Heart right ventricle (tissue), 16 donors: ENCODE measurements at regions not wholly inside any gene's neighbourhood (a gene's known extent, or its start where the extent isn't known, plus 50 kb on each side); places are given as distances from the start of the nearest gene placed in this dataset.

Experiments
- ATAC-seq, 8 donors: fragments of 200-7000 bp; cut with Tn5 transposase; one replicate each; pipeline ENCODE4 v1.9.1; 2020; ENCODE audit warnings: mild to moderate bottlenecking in 8 of 8, moderate library complexity in 8 of 8, moderate number of reproducible peaks in 1 of 8
- DNase-seq, 2 donors: peaks; one replicate each; pipeline ENCODE4 v3.0.0-alpha.2; 2020
- H3K27ac ChIP-seq, 10 donors: fragments of 200-600 bp; sonication (generic) in 2 of 10; one replicate each; pipeline versions ENCODE4 v1.5.0 to v1.8.0; 2020 to 2022; ENCODE audit warnings: mild to moderate bottlenecking in 3 of 10
- H3K27me3 ChIP-seq, 7 donors: fragments of 200-600 bp; one replicate each; pipeline ENCODE4 v1.8.0; 2021 to 2022; ENCODE audit warnings: mild to moderate bottlenecking in 2 of 7
- H3K36me3 ChIP-seq, 9 donors: fragments of 200-600 bp; sonication (generic) in 1 of 9; one replicate each; pipeline versions ENCODE4 v1.5.0 to v1.8.0; 2020 to 2022; ENCODE audit warnings: mild to moderate bottlenecking in 2 of 9
- H3K4me1 ChIP-seq, 9 donors: fragments of 200-600 bp; sonication (generic) in 1 of 9; one replicate each; pipeline versions ENCODE4 v1.5.0 to v1.8.0; 2020 to 2022; ENCODE audit warnings: mild to moderate bottlenecking in 4 of 9
- H3K4me3 ChIP-seq, 10 donors: fragments of 200-600 bp; sonication (generic) in 2 of 10; one replicate each; pipeline versions ENCODE4 v1.5.0 to v1.8.0; 2020 to 2022; ENCODE audit warnings: mild to moderate bottlenecking in 7 of 10, moderate library complexity in 2 of 10
- H3K9me3 ChIP-seq, 11 donors: fragments of 200-600 bp in 10 of 11; sonication (generic) in 2 of 11; one replicate each; pipeline versions ENCODE4 v1.5.0 to v1.8.0; 2013 to 2022; ENCODE audit warnings: mild to moderate bottlenecking in 2 of 11, control low read depth in 1 of 11, moderate library complexity in 1 of 11
- WGBS, 2 donors: extraction: QIAGEN DNeasy Blood & Tissue Kit; methylation state at CpG; one replicate each; pipeline ENCODE4 v1.1.7; 2013; ENCODE audit warnings: inconsistent platforms in 1 of 2; 5-methylcytosine and 5-hydroxymethylcytosine counted together
- intact Hi-C, 10 donors: fragments of 100-400 bp; cut with DNase I; formaldehyde crosslinking; loops; one replicate each; pipeline versions ENCODE4 v1.11.1 to v1.14.2; 2022
- TF ChIP-seq, protein P1 (sequence below), 9 donors: fragments of 200-600 bp; sonication (generic) in 2 of 9; IDR thresholded peaks; one replicate each; pipeline versions ENCODE4 v1.5.0 to v1.8.0; 2021 to 2022; ENCODE audit warnings: antibody characterized with exemption in 9 of 9, mild to moderate bottlenecking in 5 of 9, moderate library complexity in 1 of 9
- donor health status: Arrhythmogenic right ventricular cardiomyopathy.
- donor health status: ischemic (EF 13 %, LVEDD 7.1; RV severe dilation, severe dysfunction).
- donor health status: healthy with polysubstance abuse.
- donor health status: DM: no; HTN: yes; CAD: no.
- donor health status: DM: no; HTN: no; CAD: no.
- donor health status: ischemic (EF 25% LVEDD 6.9; RV normal size, moderate dysfunction).
- donor health status: ischemic (EF 25% LVEDD 5.7; RV mildly dilated, moderate dysfunction).
- donor health status: healthy.
- donor health status: DM: yes; HTN: yes; CAD: no.
- donor health status: Ischemic cardiomyopathy.
- donor health status: ischemic (EF 35%, LVEDD 5.7; RV mildly dilated, moderate dysfunction).
- donor health status: nonischemic (EF 11% LVEDD 7.7; RV severe dilation, severe dysfunction).
- donor health status: DM: yes; HTN: yes; CAD: no.
- donor health status: PGD.
- donor health status: ischemic (EF 29% LVEDD 5.4; RV normal size, mild dysfunction).
- donor health status: nonischemic (EF 23%, LVEDD 6.1; RV moderate dilation, normal function).

GRCh38 chr18:24924066-24924716 is 427.8 kb downstream of the ZNF521 start:
- intact Hi-C loops = loop anchor here in 1 of 10 donors (10.0 kb wide), 1 partner anchor 51 kb away; no protein-coding TSS in a partner anchor
- no peak overlapping the region for H3K4me3 ChIP-seq
- no peaks in the 10 kb centered on the region for H3K9me3 ChIP-seq
- DNase-seq = no peak
- H3K27me3 ChIP-seq = peaks cover 0 to 4% (median 0%) of the 10 kb centered on the region in 7 donors
- TF ChIP-seq, protein P1, sequence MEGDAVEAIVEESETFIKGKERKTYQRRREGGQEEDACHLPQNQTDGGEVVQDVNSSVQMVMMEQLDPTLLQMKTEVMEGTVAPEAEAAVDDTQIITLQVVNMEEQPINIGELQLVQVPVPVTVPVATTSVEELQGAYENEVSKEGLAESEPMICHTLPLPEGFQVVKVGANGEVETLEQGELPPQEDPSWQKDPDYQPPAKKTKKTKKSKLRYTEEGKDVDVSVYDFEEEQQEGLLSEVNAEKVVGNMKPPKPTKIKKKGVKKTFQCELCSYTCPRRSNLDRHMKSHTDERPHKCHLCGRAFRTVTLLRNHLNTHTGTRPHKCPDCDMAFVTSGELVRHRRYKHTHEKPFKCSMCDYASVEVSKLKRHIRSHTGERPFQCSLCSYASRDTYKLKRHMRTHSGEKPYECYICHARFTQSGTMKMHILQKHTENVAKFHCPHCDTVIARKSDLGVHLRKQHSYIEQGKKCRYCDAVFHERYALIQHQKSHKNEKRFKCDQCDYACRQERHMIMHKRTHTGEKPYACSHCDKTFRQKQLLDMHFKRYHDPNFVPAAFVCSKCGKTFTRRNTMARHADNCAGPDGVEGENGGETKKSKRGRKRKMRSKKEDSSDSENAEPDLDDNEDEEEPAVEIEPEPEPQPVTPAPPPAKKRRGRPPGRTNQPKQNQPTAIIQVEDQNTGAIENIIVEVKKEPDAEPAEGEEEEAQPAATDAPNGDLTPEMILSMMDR (IDR thresholded peaks at IDR 0.05) = no peak
- no peak for ATAC-seq
- peaks cover 0 to 4% (median 0%) of the 10 kb centered on the region in 9 donors for H3K4me1 ChIP-seq
- 87 to 88% methylated on average over 12 of the region's 12 CpGs for WGBS, 2 donors
- no peak overlapping the region for H3K27ac ChIP-seq
- H3K36me3 ChIP-seq = no peaks in the 10 kb centered on the region

- H3K9me3 ChIP-seq = no peaks in the 10 kb centered on the region
- no peak overlapping the region for H3K27ac ChIP-seq
- peaks cover 0 to 4% (median 0%) of the 10 kb centered on the region in 9 donors for H3K4me1 ChIP-seq
- no peaks in the 10 kb centered on the region for H3K36me3 ChIP-seq
- H3K27me3 ChIP-seq = peaks cover 0 to 4% (median 0%) of the 10 kb centered on the region in 7 donors
- WGBS, 2 donors = 77 to 91% methylated on average over 1 of the region's 1 CpG
- H3K4me3 ChIP-seq = no peak overlapping the region
- ATAC-seq (no peak), DNase-seq (no peak)
- intact Hi-C loops = loop anchor here in 1 of 10 donors (10.0 kb wide), 1 partner anchor 48 kb away; no protein-coding TSS in a partner anchor
- TF ChIP-seq, protein P1 (IDR thresholded peaks at IDR 0.05) = no peak
These were observed 425.3 kb downstream of the ZNF521 start for GRCh38 chr18:24926649-24927048.

DNA sequence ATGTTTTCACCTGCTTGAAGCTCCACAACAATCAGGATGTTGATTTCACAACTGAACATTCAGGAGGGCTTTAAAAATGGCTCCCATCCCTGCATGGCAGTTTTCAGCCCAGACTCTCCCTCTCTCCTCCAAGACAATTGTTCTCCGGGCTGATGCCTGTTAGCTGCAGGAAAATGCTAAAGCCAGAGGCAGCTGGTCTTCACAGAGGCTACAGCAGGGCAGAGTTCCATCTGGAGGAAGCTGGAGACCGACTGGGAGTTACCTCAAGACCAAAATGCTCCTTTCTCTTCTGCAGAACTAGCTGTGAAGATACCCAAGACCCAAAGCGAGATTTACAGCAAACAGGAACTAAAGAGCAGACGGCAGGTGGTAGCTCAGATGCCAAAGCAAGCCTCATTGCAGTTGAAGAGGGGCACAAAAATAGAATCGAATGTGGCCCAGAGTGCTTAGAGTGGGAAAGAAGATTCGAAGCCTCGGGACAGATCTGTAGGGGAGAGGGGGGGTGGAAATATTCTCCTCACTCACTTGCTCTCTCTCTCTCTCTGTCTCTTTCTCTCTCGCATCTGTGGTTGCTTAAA is 423.6 kb downstream of the ZNF521 start:
- TF ChIP-seq, protein P1 (IDR thresholded peaks at IDR 0.05) = no peak
- peaks cover 0 to 4% (median 0%) of the 10 kb centered on the region in 9 donors for H3K4me1 ChIP-seq
- H3K27me3 ChIP-seq = peaks cover 0 to 4% (median 0%) of the 10 kb centered on the region in 7 donors
- H3K9me3 ChIP-seq = no peaks in the 10 kb centered on the region
- H3K36me3 ChIP-seq = no peaks in the 10 kb centered on the region
- whole genome bisulfite sequencing, 2 donors = 47 to 51% methylated on average over 8 of the region's 8 CpGs
- H3K27ac ChIP-seq = no peak overlapping the region
- no peak overlapping the region for H3K4me3 ChIP-seq
- DNase-seq = no peak
- ATAC-seq = no peak
- intact Hi-C loops = loop anchor here in 1 of 10 donors (10.0 kb wide), 1 partner anchor 46 kb away; no protein-coding TSS in a partner anchor

DNA sequence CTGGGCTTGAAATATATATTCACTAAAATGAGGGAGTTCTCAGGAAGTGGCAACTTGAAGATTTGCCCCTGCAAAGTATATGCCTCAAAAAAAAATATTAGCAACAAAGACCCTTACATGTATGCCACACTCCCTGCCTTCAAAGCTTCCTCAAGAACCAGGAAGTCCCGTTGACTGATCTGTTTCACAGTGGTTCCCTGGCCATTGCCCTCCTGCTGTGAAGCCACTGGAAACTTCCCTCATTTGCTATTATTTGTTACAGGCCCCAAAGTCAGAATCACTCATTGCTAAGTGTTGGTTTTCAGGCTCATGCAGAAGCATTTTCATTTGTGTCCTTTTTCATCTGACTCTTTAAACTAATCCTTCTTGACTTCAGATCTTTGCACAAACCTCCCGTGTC is 421.5 kb downstream of the ZNF521 start:
- Histone ChIP-seq H3K27me3 (no peaks in the 10 kb centered on the region), H3K36me3 (no peaks in the 10 kb centered on the region), H3K4me1 (peaks cover 0 to 4% (median 0%) of the 10 kb centered on the region in 9 donors), H3K27ac (no peak overlapping the region), H3K9me3 (no peaks in the 10 kb centered on the region), H3K4me3 (no peak overlapping the region)
- ATAC-seq (no peak), DNase-seq (no peak)
- intact Hi-C loops = no loop called here
- TF ChIP-seq, protein P1 (IDR thresholded peaks at IDR 0.05) = no peak
- WGBS, 2 donors = 92 to 98% methylated on average over 2 of the region's 2 CpGs
